ENCODE measurements at regions not wholly inside any gene's neighbourhood (a gene's known extent, or its start where the extent isn't known, plus 50 kb on each side); places are given as distances from the start of the nearest gene placed in this dataset.

DNA sequence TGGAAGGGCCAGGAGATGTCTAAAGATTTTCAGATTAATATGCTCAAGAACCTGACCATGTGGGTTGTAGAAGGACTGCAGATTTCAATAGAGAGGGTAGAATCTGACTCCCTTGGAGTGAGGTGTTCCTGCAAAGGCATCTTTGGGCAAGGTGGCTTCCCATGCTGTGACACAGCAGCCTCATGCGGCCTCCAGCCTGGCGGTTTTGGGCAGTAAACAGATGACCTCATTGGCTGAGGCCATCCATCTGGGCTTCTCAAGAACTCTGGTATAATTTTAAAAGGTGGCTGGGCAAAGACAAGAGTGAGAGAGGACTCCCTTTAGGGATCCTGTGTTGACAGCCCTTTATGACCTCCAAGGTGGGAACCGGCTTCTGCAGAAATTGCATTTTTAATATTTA is 90.3 kb upstream of the ERCC6L2 start (continued):
- TF ChIP-seq KAT2A (conservative IDR thresholded peaks at IDR 0.05; ENCODE audit: control insufficient read depth, low read depth, low read length) (no peak), MTA3 (IDR thresholded peaks at IDR 0.05; ENCODE audit: borderline replicate concordance, low read length) (no peak)
- TF ChIP-seq, protein P1, sequence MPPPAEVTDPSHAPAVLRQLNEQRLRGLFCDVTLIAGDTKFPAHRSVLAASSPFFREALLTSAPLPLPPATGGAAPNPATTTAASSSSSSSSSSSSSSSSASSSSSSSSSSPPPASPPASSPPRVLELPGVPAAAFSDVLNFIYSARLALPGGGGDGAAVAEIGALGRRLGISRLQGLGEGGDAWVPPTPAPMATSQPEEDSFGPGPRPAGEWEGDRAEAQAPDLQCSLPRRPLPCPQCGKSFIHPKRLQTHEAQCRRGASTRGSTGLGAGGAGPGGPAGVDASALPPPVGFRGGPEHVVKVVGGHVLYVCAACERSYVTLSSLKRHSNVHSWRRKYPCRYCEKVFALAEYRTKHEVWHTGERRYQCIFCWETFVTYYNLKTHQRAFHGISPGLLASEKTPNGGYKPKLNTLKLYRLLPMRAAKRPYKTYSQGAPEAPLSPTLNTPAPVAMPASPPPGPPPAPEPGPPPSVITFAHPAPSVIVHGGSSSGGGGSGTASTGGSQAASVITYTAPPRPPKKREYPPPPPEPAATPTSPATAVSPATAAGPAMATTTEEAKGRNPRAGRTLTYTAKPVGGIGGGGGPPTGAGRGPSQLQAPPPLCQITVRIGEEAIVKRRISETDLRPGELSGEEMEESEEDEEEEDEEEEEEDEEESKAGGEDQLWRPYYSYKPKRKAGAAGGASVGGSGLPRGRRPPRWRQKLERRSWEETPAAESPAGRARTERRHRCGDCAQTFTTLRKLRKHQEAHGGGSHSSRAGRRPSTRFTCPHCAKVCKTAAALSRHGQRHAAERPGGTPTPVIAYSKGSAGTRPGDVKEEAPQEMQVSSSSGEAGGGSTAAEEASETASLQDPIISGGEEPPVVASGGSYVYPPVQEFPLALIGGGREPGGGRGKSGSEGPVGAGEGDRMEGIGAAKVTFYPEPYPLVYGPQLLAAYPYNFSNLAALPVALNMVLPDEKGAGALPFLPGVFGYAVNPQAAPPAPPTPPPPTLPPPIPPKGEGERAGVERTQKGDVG (CRISPR knock-in tag; IDR thresholded peaks at IDR 0.05), result no peak

DNA sequence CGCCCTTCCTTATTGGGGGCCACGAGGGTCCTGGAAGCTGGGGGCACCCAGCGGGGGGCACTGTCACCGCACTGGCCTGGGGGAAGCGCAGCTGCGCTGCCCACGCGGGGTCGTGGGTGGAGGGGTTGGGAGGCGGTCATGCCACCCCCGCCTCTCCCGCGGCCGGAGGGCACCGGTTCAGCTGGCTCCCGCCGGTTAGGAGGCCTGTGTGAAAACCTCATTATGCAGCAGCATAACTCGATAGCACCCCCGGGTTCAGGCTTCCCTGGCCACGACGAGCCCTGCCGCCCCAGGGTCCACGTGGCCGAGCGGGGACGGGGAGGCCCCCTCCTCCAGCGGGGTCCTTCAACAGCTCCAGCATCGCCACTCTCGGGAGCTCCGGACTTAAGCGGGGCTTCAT is 91.2 kb upstream of the ERCC6L2 start:
- H3K9me3 ChIP-seq (replicated peaks; ENCODE audit: control insufficient read depth, insufficient read depth, low read length), result no peaks in the 10 kb centered on the region
- H3K79me2 ChIP-seq (ENCODE audit: control insufficient read depth, insufficient read depth, low read length), result no peaks in the 10 kb centered on the region
- H3K27me3 ChIP-seq (replicated peaks in 1 of 2; ENCODE audit: control insufficient read depth in 2 of 2, insufficient read depth in 2 of 2, low read length in 1 of 2), result peaks cover 0 to 2% of the 10 kb centered on the region in 2 experiments; a peak in 2 of 4 replicates
- H4K20me1 ChIP-seq (ENCODE audit: control insufficient read depth, insufficient read depth), result no peaks in the 10 kb centered on the region
- no peak overlapping the region for H3K4me3 ChIP-seq
- no peak overlapping the region for H3K27ac ChIP-seq (ENCODE audit: control insufficient read depth, insufficient read depth)
- no peak overlapping the region for H2AFZ ChIP-seq (ENCODE audit: control insufficient read depth, low read depth, low read length)
- in situ Hi-C loops (cut with MboI), result no loop called here
- DNase-seq (ENCODE audit: low read depth, low spot score), result no peak
- no peak overlapping the region for H3K4me2 ChIP-seq (ENCODE audit: control insufficient read depth, insufficient read depth)
- BruUV-seq (replicated peaks), result no TSS peak
- H3K4me1 ChIP-seq (ENCODE audit: control insufficient read depth, insufficient read depth, low read length), result no peaks in the 10 kb centered on the region
- H3K9ac ChIP-seq (ENCODE audit: control insufficient read depth, insufficient read depth, low read length), result no peak overlapping the region
- ATAC-seq, result no peak
- no peak for FAIRE-seq
- no peak for TF ChIP-seq ESRRA (IDR thresholded peaks at IDR 0.05; ENCODE audit: low read length)
- no peak for TF ChIP-seq NFXL1 (IDR thresholded peaks at IDR 0.05; ENCODE audit: borderline replicate concordance)
- TF ChIP-seq, protein P2, sequence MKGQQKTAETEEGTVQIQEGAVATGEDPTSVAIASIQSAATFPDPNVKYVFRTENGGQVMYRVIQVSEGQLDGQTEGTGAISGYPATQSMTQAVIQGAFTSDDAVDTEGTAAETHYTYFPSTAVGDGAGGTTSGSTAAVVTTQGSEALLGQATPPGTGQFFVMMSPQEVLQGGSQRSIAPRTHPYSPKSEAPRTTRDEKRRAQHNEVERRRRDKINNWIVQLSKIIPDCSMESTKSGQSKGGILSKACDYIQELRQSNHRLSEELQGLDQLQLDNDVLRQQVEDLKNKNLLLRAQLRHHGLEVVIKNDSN (IDR thresholded peaks at IDR 0.05; ENCODE audit: borderline replicate concordance, extremely low read length, insufficient read depth, low read depth, low read length), result no peak
- no peak for TF ChIP-seq ZNF622 (IDR thresholded peaks at IDR 0.05)
- intact Hi-C loops (cut with micrococcal nuclease; ENCODE audit: unreplicated experiment), result no loop called here
- ChIA-PET POLR2A (no interaction called here), RAD21 (ENCODE audit: unreplicated experiment) (no interaction called here), SMC1A (ENCODE audit: uncharacterized antibody, unreplicated experiment) (no interaction called here), CTCF (no interaction called here)
- WGBS (ENCODE audit: insufficient coverage, insufficient replicate concordance, low lambda C conversion rate, missing lambda C conversion rate), result 79% methylated on average over 24 of the region's 31 CpGs
- no peaks in the 10 kb centered on the region for H3K36me3 ChIP-seq (ENCODE audit: control insufficient read depth in 2 of 2, insufficient read depth in 2 of 2, low read length in 1 of 2)
